Activated T-helper 2 cell treated with anti-CD3 and anti-CD28 coated beads, Interferon-gamma antibody, Interleukin-2, Interleukin-4, amounts not matched to agents 10 μg/mL and 5 μg/mL and 100 μg/mL, durations not matched to agents 14 hours and 24 hours and 36 hours (primary cell): ENCODE measurements at regions not wholly inside any gene's neighbourhood (a gene's known extent, or its start where the extent isn't known, plus 50 kb on each side); places are given as distances from the start of the nearest gene placed in this dataset.

Source experiments
- DNase-seq: peaks from one replicate; pipeline ENCODE4 v3.0.0; 2021; ENCODE audit warnings: low spot score
- H3K27ac Mint-ChIP-seq: one replicate; pipeline ENCODE4 v1.8.0; 2021; ENCODE audit warnings: mixed read lengths
- H3K27me3 Mint-ChIP-seq: one replicate; pipeline ENCODE4 v1.8.0; 2021; ENCODE audit warnings: low read depth, mixed read lengths
- H3K36me3 Mint-ChIP-seq: one replicate; pipeline ENCODE4 v1.8.0; 2021; ENCODE audit warnings: low read depth, mixed read lengths
- H3K4me1 Mint-ChIP-seq: one replicate; pipeline ENCODE4 v1.8.0; 2021; ENCODE audit warnings: low read depth, mixed read lengths
- H3K4me3 Mint-ChIP-seq: one replicate; pipeline ENCODE4 v1.8.0; 2021; ENCODE audit warnings: low read depth, mild to moderate bottlenecking, moderate library complexity, mixed read lengths
- H3K9me3 Mint-ChIP-seq: one replicate; pipeline ENCODE4 v1.8.0; 2021; ENCODE audit warnings: mixed read lengths
- intact Hi-C: fragments of 100-400 bp; cut with micrococcal nuclease; formaldehyde crosslinking; loops from one replicate; pipeline ENCODE4 v1.15.1; 2023

DNA sequence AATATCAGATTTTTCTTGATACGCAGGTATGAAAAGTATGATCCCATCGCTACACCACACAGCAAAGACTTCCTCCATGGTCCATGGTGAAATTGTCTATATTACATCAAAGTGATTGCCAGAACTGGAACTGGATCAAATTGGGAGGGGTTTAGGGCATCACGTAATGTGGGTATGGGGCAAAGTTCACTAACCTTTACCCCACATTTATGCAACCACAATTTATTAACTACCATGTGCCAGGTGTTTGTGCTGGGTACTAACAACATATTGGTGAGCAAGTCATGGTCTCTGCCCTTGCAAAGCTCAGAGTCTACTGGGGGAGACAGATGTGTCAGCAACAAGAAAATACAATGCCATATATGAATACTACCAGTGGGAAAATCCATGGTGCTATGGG is 258.9 kb downstream of the SUDS3 start:
- Mint-ChIP-seq H3K27ac (no peak overlapping the region), H3K4me1 (no peaks in the 10 kb centered on the region), H3K36me3 (no peaks in the 10 kb centered on the region), H3K9me3 (peaks cover 6% of the 10 kb centered on the region), H3K4me3 (no peak overlapping the region), H3K27me3 (no peaks in the 10 kb centered on the region)
- intact Hi-C loops: no loop called here
- no peak for DNase-seq

DNA sequence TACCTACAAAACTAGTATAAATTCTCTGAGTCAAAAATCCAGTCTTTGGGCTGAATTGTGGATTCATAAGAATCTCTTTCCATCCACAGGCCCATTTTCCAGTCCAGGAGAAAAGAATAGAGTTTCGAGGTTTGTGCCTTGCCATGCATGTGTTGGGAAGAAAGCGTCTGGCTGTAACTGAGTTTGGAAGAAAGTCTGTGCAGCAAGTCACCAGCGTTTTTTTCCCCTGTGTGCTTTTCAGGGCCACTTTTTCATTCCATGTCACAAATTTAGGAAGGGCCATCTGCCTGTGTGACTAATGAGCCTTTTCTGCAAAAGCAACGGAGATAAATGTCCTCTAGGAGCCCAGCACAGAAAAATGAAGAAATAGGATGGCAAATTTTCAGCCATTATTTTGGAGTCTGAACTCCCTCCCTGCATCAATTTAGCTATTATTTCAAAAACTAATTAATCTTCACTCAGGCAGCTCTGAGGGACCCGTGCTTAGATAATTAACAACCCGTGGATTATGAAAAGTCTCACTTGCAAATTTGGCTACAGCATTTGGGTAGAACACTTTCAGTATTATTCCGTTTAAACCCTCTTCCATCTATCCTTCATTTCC is 261.5 kb downstream of the SUDS3 start:
- Mint-ChIP-seq H3K4me3 (no peak overlapping the region), H3K4me1 (no peaks in the 10 kb centered on the region), H3K9me3 (peaks cover 6% of the 10 kb centered on the region), H3K27ac (no peak overlapping the region), H3K27me3 (no peaks in the 10 kb centered on the region), H3K36me3 (no peaks in the 10 kb centered on the region)
- DNase-seq: no peak
- intact Hi-C loops: no loop called here

DNA sequence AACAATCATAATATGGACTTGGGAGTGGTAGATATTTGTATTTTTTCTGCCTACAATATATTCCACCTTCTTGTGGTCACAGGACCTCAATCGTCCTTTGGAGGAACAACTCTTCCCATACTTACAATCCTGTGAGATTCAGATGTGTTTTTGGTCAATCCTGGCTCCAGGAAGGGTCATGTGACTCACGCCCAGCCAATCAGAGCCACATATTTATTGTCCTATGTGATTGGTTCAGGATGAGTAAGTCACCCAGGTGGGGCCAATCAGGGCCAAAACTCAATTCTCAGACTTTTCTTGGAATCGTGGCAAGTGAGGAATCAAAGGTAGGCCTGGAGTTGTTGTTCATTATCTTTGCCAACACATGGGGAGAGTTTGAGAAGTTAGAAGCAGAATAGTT is 264.9 kb downstream of the SUDS3 start:
- Mint-ChIP-seq H3K27ac (no peak overlapping the region), H3K9me3 (peaks cover 4% of the 10 kb centered on the region), H3K4me1 (no peaks in the 10 kb centered on the region), H3K36me3 (no peaks in the 10 kb centered on the region), H3K4me3 (no peak overlapping the region), H3K27me3 (no peaks in the 10 kb centered on the region)
- intact Hi-C loops: no loop called here
- DNase-seq: no peak

DNA sequence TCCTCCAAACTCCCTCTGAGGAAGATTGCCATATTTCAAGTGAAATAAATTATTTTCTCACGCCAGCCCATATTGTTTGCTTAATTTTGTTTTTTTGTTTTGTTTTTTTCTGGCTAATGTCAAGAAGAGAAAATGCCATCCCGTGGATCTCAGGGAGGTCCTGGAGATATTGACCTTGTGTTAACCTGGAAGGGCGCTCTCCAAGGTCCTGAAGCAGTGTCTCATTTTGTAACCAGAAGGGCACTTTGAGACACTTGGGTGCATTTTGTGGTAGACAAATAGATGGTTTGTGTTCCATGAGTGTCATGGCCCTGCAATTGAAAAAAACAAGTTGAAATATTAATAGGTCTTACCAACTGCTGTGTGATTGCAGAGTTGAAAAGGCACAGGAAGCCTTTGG is 268.9 kb downstream of the SUDS3 start:
- Mint-ChIP-seq H3K36me3 (no peaks in the 10 kb centered on the region), H3K27me3 (no peaks in the 10 kb centered on the region), H3K9me3 (peaks cover 4% of the 10 kb centered on the region), H3K4me3 (no peak overlapping the region), H3K4me1 (no peaks in the 10 kb centered on the region), H3K27ac (no peak overlapping the region)
- no peak for DNase-seq
- intact Hi-C loops: no loop called here

DNA sequence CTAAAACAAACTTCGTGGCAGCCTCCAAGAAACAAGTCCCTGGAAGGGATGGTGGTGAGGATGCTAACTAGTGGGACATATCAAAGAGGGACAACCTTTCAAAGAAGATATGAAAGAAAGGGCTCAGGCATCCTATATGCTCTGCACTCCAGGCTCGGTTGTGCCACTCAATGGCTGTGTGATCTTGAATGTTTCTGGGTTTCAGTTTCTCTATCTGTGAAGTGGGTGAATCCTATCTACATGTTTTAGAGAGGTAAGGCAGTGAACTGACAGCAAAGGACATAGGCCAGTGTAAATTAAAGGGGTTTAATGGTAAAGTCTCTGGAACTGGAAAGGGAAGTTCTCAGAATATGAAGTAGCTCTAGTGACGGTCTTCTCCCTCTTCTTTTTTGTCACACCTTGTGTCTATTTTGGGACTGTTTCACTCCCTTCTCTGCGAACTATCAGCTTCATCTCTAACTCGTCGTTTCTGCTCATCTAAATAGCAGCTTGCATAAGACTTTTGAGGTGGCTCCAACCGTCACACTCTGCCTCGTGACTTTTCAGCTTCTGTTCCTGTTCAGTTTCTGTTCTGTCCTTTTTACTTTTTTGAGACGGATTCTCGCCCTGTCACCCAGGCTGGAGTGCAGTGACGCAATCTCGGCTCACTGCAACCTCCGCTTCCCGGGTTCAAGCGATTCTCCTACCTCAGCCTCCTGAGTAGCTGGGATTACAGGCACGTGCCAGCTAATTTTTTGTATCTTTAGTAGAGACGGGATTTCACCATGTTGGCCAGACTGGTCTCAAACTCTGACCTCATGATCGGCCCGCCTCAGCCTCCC is 273.6 kb downstream of the SUDS3 start:
- no peaks in the 10 kb centered on the region for H3K36me3 Mint-ChIP-seq
- no peak for DNase-seq
- no peak overlapping the region for H3K27ac Mint-ChIP-seq
- no peaks in the 10 kb centered on the region for H3K27me3 Mint-ChIP-seq
- H3K4me3 Mint-ChIP-seq: no peak overlapping the region
- H3K4me1 Mint-ChIP-seq: no peaks in the 10 kb centered on the region
- intact Hi-C loops: no loop called here
- peaks cover 3% of the 10 kb centered on the region for H3K9me3 Mint-ChIP-seq

DNA sequence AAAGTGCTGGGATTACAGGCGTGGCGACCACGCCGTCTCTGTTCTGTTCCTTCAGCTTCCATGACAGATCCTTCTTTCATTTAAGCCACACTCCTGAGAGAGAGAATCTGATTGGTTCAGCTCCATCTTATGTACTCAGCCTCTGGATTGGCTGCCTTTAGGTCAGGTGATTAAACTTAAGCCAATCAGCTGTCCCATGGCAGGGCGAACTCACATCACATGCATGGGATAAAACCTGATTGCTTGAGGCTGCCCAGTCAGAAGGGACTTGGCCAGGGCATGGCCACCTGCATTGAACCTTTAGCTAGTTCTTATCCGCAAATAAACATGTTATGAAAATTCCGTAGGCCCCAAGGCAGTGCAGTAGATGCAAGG is 274.2 kb downstream of the SUDS3 start:
- H3K36me3 Mint-ChIP-seq: no peaks in the 10 kb centered on the region
- intact Hi-C loops: no loop called here
- no peak overlapping the region for H3K27ac Mint-ChIP-seq
- H3K4me1 Mint-ChIP-seq: no peaks in the 10 kb centered on the region
- H3K9me3 Mint-ChIP-seq: peaks cover 3% of the 10 kb centered on the region
- DNase-seq: no peak
- no peaks in the 10 kb centered on the region for H3K27me3 Mint-ChIP-seq
- no peak overlapping the region for H3K4me3 Mint-ChIP-seq

DNA sequence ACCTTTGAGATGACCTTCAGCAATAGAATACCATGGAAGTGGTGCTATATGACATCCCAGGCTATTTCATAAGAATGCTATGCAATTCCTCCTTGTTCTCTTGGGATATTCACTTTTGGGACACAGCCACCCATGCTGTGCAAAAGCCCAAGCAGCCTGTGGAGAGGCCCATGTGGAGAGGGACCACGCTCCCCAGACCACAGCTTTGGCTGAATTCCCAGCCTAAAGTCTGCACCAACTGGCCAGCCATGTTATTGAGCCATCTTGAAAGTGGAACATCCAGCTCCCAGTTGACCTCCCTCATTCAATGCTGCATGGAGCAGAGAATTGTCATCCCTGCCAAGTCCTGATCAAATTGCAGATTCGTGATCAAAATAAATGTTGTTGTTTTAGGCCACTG is 275.1 kb downstream of the SUDS3 start:
- H3K27ac Mint-ChIP-seq: no peak overlapping the region
- DNase-seq: no peak
- intact Hi-C loops: no loop called here
- no peak overlapping the region for H3K4me3 Mint-ChIP-seq
- no peaks in the 10 kb centered on the region for H3K36me3 Mint-ChIP-seq
- H3K27me3 Mint-ChIP-seq: no peaks in the 10 kb centered on the region
- H3K4me1 Mint-ChIP-seq: no peaks in the 10 kb centered on the region
- peaks cover 3% of the 10 kb centered on the region for H3K9me3 Mint-ChIP-seq

DNA sequence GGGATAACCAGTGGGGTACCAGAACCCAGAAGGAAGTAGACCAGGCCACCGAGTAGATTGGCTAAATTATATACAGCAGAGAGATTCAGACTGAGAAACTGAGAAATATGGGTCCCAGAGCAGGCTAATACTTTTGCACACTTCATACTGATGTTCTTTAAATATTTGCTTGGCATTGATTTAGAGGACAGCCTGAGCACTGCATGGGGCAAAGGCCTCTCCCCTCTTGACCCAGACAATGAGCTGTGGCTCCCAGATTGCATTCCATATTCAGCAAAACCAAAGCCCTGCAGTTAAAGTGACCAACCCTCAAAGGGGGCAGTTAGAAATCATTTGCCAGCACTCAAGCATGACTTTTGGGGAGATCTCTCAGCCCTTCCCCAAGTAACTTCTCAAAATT is 279.2 kb downstream of the SUDS3 start:
- H3K36me3 Mint-ChIP-seq: no peaks in the 10 kb centered on the region
- no peaks in the 10 kb centered on the region for H3K27me3 Mint-ChIP-seq
- no peaks in the 10 kb centered on the region for H3K4me1 Mint-ChIP-seq
- H3K4me3 Mint-ChIP-seq: no peak overlapping the region
- DNase-seq: no peak
- intact Hi-C loops: no loop called here
- H3K9me3 Mint-ChIP-seq: peaks cover 3% of the 10 kb centered on the region
- no peak overlapping the region for H3K27ac Mint-ChIP-seq

DNA sequence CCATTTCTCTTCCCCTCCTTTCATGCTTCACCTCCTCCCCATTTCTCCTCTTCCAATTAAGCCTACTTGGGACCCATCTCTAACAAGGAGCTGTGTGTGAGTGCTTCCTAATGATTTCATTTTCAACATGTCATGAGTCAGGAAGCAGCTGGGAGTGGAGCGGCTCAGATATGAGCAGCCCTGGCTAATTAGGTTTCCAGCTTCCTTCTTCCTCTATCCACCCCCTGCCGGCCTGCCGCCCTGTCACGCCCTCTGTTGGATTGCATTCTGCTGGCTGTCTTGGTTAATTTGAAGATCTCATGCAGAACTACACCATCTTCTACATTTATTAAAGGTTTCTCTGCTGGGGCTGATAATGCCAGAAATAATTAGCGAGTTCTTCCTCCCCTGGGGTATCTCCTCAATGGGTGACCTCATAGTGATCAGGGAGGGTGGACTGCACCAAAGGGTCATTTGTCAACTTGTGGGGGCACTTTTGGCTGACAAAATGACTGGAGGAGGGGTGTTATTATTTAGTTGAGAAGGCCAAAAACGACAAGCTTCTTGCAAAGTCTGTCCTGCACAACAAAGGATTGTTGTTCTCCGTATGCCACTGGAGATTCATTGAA is 300.9 kb upstream of the SRRM4 start:
- peaks cover 3% of the 10 kb centered on the region for H3K9me3 Mint-ChIP-seq
- H3K27me3 Mint-ChIP-seq: no peaks in the 10 kb centered on the region
- H3K27ac Mint-ChIP-seq: no peak overlapping the region
- no peak for DNase-seq
- no peaks in the 10 kb centered on the region for H3K36me3 Mint-ChIP-seq
- no peak overlapping the region for H3K4me3 Mint-ChIP-seq
- no peaks in the 10 kb centered on the region for H3K4me1 Mint-ChIP-seq
- intact Hi-C loops: no loop called here

DNA sequence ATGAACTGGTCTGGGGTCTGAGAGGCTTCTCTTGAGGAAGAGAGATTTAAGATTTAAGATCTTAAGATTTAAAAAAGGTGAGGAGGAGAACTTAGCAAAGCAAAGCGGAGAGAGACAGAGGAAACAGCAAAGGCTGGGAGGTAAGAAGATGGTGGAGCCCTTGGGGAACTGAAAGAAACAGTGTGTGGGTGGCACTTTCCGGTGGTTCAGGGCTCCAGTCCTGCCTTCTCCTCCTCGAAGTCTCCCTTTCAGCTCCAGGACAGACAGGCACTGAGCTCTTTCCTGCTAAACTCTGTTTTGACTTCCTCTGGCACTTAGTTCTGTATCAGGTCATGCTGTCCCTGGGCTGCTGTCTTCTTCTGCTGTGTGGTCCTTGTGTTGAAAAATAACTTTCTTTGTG is 298.7 kb upstream of the SRRM4 start:
- intact Hi-C loops: no loop called here
- no peaks in the 10 kb centered on the region for H3K4me1 Mint-ChIP-seq
- no peaks in the 10 kb centered on the region for H3K36me3 Mint-ChIP-seq
- no peak overlapping the region for H3K27ac Mint-ChIP-seq
- H3K27me3 Mint-ChIP-seq: no peaks in the 10 kb centered on the region
- no peak overlapping the region for H3K4me3 Mint-ChIP-seq
- no peak for DNase-seq
- no peaks in the 10 kb centered on the region for H3K9me3 Mint-ChIP-seq

DNA sequence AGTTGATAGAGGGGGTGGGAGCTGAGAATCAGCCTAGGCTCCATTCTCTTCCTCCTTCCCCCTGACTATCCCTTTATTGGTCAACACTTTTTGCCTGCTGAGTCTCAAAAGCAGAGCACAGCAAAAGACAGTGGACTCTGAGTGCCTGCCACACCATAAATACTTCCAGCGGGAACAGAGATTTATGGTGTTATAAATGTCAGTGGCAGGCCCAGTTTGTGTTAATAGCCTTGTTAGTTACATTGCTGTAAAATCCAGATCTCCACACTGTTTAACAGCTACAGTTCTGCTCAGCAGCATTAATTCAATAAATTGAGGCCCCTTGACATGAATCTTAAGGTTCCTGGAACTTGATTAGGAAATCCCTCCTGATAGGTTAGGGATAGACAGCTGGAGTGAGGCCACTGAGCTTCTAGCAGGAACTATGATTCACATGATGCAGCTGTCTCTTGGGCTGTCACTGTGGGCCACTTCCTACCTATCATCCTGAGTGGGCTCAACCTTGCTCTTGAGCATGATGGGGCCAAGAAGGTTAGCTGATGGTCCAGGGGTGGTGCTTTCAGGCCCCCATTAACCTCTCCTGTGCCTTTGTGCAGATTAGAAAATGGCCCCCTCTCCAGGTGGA is 295.2 kb upstream of the SRRM4 start:
- no peaks in the 10 kb centered on the region for H3K9me3 Mint-ChIP-seq
- no peaks in the 10 kb centered on the region for H3K27me3 Mint-ChIP-seq
- no peak overlapping the region for H3K4me3 Mint-ChIP-seq
- no peak for DNase-seq
- no peaks in the 10 kb centered on the region for H3K36me3 Mint-ChIP-seq
- intact Hi-C loops: no loop called here
- no peaks in the 10 kb centered on the region for H3K4me1 Mint-ChIP-seq
- H3K27ac Mint-ChIP-seq: no peak overlapping the region

DNA sequence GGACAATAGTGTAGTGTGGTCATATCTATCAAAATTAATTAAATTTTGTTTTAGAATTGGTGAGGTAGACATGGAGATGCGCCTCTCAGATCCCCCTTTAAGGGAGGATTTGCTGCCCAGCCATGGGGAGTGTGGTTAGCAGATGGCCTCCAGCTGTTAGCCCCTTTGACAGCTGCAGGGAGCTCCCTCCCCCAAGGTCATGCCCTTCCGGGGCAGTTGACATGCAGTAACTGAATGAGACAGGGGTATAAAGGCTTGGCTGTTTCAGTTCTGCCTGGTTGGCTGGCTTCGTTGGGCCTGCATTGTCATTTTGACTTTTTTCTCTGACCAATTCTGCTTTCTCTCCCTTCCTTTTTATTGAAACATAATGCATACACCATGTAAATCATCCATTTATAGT is 291.5 kb upstream of the SRRM4 start:
- no peaks in the 10 kb centered on the region for H3K27me3 Mint-ChIP-seq
- peaks cover 4% of the 10 kb centered on the region for H3K9me3 Mint-ChIP-seq
- H3K36me3 Mint-ChIP-seq: no peaks in the 10 kb centered on the region
- H3K4me3 Mint-ChIP-seq: no peak overlapping the region
- H3K27ac Mint-ChIP-seq: no peak overlapping the region
- intact Hi-C loops: no loop called here
- no peak for DNase-seq
- H3K4me1 Mint-ChIP-seq: no peaks in the 10 kb centered on the region

DNA sequence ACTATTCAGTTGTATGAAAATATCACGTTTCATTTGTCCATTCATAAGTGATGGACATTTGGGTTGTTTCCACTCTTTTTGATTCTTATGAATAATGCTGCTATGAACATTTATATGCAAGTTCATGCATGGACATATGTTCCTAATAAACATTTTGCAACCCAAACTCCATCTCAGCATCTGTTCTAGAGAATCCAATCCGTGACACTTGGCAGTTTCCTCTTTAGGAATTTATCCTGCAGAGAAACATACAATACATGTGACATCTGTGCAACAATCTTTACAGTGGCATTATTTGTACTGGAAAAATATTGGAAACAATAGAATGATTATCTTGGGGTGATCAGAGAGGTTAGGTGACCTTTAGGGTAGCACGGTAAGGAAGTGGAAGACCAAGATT is 290.8 kb upstream of the SRRM4 start:
- H3K4me1 Mint-ChIP-seq: no peaks in the 10 kb centered on the region
- no peaks in the 10 kb centered on the region for H3K27me3 Mint-ChIP-seq
- H3K27ac Mint-ChIP-seq: no peak overlapping the region
- no peak overlapping the region for H3K4me3 Mint-ChIP-seq
- no peaks in the 10 kb centered on the region for H3K36me3 Mint-ChIP-seq
- DNase-seq: no peak
- H3K9me3 Mint-ChIP-seq: peaks cover 5% of the 10 kb centered on the region
- intact Hi-C loops: no loop called here
